Erythroblast (primary cell): ENCODE measurements at regions not wholly inside any gene's neighbourhood (a gene's known extent, or its start where the extent isn't known, plus 50 kb on each side); places are given as distances from the start of the nearest gene placed in this dataset.

Experiments used
- GATA1 ChIP-seq: IDR thresholded peaks from 2 replicates; pipeline ENCODE4 v1.6.1; 2011; ENCODE audit warnings: low read depth, mild to moderate bottlenecking, control low read depth, low read length, moderate library complexity
- POLR2A ChIP-seq: IDR thresholded peaks from 2 replicates; pipeline ENCODE4 v1.6.1; 2011; ENCODE audit warnings: mild to moderate bottlenecking, low read length

- TF ChIP-seq POLR2A: no peak
- TF ChIP-seq GATA1: no peak
These were observed 425.5 kb upstream of the DAB2 start for GRCh38 chr5:39850291-39850690.
